Putamen (tissue), 1 donor: ENCODE measurements at regions not wholly inside any gene's neighbourhood (a gene's known extent, or its start where the extent isn't known, plus 50 kb on each side); places are given as distances from the start of the nearest gene placed in this dataset.
"Not testable (repeated sequence)": the region's sequence is repeated elsewhere in the genome, so short reads cannot be mapped to it uniquely, and the experiment has no call there.

ENCODE experiments used
- DNase-seq: peaks from one replicate; pipeline ENCODE4 v3.0.0-alpha.2; 2016; ENCODE audit warnings: low spot score

DNA sequence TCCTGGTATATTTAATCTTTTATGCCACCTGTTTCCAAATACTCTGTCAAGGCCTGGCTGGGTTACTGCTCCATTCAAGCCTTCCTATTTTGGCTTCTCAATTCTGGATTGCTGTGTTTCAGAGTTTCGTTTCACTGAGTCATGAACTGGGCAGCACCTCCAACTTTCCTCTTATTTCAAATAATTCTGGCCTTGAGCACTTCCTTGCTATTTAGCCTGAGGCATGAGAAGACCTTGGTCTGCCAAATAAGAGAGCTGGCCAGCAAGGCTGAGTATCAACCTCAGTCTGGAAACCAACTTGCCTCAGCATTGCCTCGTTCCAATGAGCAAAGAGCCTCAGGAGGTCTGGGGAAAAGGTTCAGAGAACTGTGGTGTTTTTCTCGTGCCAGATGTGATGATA lies 66.6 kb downstream of the TNFAIP3 start:
- DNase-seq, result no peak

DNA sequence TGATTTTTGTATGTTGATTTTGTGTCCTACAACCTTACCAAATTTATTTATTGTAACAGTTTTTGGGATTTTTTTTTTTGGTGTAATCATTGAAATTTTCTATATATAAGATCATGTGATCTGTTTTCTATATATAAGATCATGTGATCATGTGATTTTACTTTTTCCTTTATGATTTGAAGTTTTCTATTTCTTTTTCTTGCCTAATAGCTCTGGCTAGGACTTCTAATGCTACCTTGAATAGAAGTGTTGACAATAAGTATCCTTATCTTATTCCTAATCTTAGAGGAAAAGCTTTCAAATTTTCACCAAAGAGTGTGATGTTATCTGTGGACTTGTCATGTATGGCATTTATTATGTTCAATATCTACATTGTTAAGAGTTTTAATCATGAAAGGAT lies 69.7 kb downstream of the TNFAIP3 start:
- no peak for DNase-seq

DNA sequence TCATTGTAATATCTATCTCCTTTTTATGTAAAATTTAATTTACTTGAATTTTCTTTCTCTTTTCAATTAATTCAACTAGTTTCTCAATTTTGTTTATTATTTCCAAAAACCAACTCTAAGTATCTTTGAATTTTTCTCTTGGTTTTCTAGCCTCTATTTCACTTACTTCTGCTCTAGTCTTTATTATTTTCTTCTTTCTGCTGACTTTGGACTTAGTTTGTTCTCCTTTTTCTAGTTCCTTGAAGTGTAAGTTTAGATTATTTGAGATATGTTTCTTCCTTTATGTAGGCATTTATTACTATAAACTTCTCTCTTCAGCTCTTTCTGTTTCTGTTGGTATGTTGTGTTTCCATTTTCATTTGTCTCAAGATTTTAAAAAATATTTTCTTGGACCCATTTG lies 70.8 kb downstream of the TNFAIP3 start:
- no peak for DNase-seq

DNA sequence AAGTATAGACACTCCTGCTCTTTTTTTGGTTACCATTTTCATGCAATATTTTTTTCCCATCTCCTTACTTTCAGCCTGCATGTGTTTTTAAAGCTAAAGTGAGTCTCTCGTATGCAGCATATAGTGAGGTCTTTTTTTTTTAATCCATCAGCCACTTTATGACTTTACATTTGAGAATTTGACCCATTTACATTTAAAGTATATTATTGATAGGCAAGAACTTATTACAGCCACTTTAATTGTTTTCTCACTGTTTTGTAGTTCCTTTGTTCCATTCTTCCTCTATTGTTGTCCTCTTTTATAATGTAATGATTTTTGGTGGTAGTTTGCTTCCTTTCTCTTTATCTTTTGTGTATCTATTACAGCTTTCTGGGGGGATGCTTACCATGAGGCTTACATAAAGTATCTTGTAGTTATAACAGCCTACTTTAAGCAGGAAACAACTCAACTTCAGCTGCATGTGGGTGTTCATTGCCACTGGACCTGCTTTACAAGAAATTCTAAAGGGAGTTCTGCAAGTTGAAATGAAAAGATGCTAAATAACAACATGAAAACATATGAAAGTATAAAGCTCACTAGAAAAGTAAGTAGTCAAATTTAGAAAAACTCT lies 71.8 kb downstream of the TNFAIP3 start:
- DNase-seq, result no peak

GRCh38 chr6:137941995-137942394 lies 74.9 kb downstream of the TNFAIP3 start:
- DNase-seq, result no peak

DNA sequence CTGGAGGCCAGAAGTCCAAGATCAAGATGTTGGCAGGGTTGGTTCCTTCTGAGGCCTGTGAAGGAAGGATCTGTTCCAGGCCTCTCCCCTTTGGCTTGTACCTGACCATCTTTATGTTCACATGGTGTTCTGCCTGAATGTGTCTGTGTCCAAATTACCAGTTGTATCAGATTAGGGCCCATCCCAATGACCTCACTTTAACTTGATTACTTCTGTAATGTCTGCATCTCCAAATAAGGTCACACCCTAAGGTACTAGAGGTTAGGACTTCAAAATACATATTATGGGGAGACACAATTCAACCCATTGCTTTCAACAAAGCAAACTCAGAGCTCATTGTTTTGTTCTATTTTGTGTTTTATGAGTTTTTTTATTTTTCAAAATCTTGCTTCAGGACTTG lies 75.7 kb downstream of the TNFAIP3 start:
- DNase-seq, result no peak

DNA sequence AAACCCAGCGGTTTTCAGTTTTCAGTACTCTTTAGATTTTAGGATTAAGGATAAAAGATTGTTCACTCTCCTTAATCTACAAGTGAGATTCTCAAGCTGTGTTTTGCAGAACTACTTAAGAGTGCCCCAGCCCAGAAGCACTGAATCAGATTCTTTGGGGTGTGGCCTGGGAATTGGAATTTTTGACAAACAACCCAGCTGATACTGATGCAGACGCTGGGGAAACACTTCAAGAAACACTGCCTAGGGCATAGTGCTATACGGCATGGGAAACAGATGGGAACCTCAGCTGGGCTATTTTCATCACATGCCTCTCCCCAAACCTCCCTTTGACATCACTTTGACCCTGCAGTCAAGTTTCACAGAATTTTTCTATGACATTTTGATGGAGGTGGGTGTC lies 77.3 kb downstream of the TNFAIP3 start:
- DNase-seq, result not testable (repeated sequence)

- DNase-seq, result no peak
Measured at GRCh38 chr6:137944793-137945498, 77.9 kb downstream of the TNFAIP3 start.

DNA sequence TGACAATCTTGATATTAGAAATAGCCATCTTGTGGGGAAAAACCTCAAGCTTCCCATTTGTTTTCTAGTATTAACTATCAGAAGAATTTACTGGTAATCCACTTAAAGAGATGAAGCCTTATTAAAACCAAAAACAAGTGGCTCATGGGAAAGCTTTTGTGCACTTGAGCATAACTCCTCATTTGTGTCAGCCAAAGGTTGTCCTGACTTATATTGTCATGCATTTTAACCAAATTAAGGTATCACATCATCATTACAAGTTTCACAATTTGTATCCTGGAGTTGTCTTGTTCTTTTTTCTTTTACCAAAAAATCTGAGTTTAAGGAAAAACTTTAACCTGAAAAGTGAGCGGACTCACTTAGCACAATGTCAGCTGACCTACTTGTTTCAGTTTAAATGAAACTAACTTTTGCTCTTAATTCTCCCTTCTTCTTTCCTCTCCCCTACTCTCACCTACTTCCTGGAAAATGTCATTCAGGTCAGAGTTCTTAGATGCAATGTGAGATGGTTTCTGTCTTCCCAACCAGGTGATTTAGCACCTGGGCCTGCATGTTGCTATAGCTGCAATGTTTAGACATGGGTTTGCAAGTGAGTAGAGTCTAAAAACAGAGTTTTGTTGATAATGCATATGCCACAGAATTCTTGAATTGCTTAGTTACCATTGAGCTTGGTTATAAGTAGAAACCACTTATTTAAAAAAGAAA lies 82.8 kb downstream of the TNFAIP3 start:
- no peak for DNase-seq

- no peak for DNase-seq
Measured at GRCh38 chr6:137950581-137950980, 83.5 kb downstream of the TNFAIP3 start.

- no peak for DNase-seq
Measured at GRCh38 chr6:137951064-137951597, 84.1 kb downstream of the TNFAIP3 start.

DNA sequence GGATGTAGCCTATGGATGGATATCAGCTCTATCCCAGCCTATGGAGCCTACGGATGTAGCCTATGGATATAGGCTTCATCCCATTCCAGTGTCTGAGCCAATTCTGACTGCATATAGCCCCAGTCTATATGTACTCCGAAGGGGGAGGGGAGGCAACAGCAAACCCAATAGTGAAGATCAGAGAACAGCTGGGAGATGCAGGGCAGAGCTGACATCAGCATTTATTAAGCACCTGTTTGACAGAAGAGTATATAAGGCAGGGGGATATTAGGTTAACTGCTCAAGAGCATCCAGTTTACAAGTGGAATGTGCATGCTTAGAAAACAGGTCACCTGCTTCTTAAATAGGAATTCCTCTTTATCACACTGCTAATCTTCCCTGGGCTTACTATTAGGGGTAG lies 85.2 kb downstream of the TNFAIP3 start:
- DNase-seq, result no peak

DNA sequence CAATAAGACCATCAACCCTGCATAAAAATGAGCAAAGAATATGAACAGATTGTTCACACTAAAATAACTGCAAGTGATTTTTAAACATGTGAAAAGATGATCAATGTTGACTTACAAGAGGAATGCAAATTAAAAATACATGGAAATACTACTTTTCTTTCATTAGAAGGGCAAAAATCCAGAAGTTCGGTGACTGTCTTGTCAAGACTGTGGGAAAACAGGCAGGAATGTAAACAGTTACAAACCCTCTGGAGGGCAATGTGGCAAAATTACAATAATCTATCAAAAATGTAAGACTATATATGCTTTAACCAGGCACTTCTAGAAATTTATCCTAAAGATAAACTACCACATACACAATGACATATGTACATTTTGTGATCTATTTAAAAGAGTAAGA lies 86.7 kb downstream of the TNFAIP3 start:
- no peak for DNase-seq

GRCh38 chr6:137954253-137954652 lies 87.2 kb downstream of the TNFAIP3 start:
- DNase-seq, result no peak

- no peak for DNase-seq
Measured at GRCh38 chr6:137956098-137956488, 89.0 kb downstream of the TNFAIP3 start.

- DNase-seq, result no peak
Measured at GRCh38 chr6:137957471-137957870, 90.4 kb downstream of the TNFAIP3 start.

DNA sequence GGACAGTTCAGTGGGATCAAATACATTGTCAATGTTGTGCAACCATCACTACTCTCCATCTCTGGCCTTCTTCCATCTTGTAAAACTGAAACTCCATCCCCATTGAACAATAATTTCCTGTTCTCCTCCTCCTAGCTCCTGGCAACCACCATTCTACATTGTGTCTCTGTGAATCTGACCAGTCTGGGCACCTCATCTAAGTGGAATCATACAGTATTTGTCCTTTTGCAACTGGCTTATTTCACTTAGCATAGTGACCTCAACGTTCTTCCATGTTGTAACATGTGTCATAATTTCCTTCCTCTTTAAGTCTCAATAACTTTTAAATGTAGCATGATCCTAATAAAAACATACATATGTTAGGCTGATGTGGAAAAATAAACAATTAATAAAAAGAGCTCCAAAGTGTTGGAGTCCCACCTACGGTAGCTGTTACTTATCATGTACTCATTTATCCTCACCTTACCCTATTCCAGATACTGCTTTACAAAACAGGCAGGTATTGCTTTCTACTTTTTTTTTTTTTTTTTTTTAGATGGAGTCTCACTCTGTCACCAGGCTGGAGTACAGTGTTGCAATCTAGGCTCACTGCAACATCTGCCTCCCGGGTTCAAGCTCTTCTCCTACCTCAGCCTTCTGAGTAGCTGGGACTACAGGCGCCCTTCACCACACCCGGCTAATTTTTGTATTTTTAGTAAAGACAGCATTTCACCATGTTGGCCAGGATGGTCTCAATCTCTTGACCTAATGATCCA lies 91.9 kb downstream of the TNFAIP3 start:
- no peak for DNase-seq

DNA sequence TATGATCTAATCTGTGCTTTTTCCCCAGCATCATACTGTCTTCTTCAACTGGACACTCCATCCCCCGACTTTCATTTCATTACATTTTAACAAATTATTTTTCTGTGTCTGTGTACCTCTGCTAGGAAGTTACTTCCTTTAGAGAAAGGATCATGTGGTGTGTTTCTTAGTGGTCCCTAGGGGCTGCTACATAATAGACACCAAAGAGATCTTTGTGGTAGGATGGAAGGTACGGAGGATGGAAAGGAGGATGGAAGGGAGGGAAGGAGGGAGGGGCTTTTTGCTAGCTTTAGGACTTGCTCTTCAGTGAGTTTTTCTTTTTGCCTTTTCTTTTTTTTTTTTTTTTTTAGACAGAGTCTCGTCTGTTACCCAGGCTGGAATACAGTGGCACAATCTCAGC lies 95.7 kb downstream of the TNFAIP3 start:
- no peak for DNase-seq

DNA sequence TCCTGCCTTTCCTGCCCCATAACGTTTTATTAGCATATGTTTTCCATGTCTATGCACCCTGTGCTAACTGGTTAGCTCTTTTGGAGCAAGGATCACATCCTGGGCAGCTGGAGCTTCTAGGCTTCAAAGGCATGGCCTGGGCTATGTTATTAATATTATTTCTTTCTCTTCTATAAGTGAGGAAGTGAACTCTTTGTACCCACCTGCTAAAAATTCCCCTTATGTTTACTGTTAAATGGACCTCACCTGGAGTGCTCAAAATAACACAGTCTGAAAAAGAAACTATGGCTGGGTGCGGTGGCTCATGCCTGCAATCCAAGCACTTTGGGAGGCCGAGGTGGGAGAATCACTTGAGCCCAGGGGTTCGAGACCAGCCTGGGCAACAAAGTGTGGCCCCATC lies 97.8 kb downstream of the TNFAIP3 start:
- no peak for DNase-seq

- DNase-seq, result no peak
Measured at GRCh38 chr6:137967689-137968454, 100.8 kb downstream of the TNFAIP3 start.

GRCh38 chr6:137968455-137968804 lies 101.4 kb downstream of the TNFAIP3 start:
- no peak for DNase-seq

DNA sequence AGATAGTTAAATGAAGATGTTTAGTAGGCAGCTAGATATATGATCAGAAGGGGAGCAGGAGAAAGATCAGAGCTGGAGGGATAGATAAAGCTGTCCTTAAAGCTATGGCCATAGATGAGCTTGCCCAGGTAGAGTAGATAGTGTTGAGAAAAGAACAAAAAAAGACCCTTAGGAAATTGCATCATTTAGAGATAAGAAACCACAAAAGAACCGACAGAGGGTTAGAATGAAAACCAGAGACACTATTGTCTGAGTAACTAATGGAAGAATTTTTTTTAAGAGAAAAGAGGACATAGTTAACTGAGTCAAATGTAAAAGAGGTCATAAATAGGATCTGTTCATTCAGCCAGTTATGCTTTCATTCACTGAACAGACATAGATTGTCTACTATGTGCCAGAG lies 101.8 kb downstream of the TNFAIP3 start:
- DNase-seq, result no peak
